GM12878 (cell line): ENCODE measurements at regions not wholly inside any gene's neighbourhood (a gene's known extent, or its start where the extent isn't known, plus 50 kb on each side); places are given as distances from the start of the nearest gene placed in this dataset.

Source experiments
- ATAC-seq: fragments of 200-7000 bp; cut with Tn5 transposase; 3 replicates; pipeline ENCODE4 v1.9.1; 2020; ENCODE audit warnings: mild to moderate bottlenecking, moderate library complexity
- BruUV-seq: library from RNA; stranded (reverse); fragments of 400-500 nt; replicated peaks from 2 replicates; lab custom pipeline; 2021; lab: Mats Ljungman, UMichigan
- CTCF ChIA-PET: fragments of 300-600 bp; sonication (Branson Sonifier 250); formaldehyde crosslinking; extraction: SDS; loops from one replicate; lab custom pipeline; 2021; ENCODE audit warnings: inconsistent platforms; lab: Yijun Ruan, JAX
- POLR2A ChIA-PET: fragments of 350-600 bp; formaldehyde crosslinking; extraction: SDS; loops from one replicate; lab custom pipeline; 2021; ENCODE audit warnings: inconsistent platforms; lab: Charles Lee
- RAD21 ChIA-PET: fragments of 300-600 bp; sonication (Branson Sonifier 250); formaldehyde crosslinking; loops from one replicate; lab custom pipeline; 2023; ENCODE audit warnings: antibody characterized with exemption; ENCODE audit not compliant: unreplicated experiment; lab: Charles Lee
- SMC1A ChIA-PET: fragments of 300-600 bp; sonication (Branson Sonifier 250); formaldehyde crosslinking; loops from one replicate; lab custom pipeline; 2023; ENCODE audit not compliant: unreplicated experiment, uncharacterized antibody; lab: Charles Lee
- DNase-seq: peaks from one replicate; pipeline ENCODE4 v3.0.0-alpha.2; 2011; ENCODE audit warnings: low read depth, low spot score
- FAIRE-seq: peaks from 3 replicates; lab custom pipeline; 2011; peaks lifted over from hg19 to GRCh38; lab: Jason Lieb, UNC
- H2AFZ ChIP-seq: 2 replicates; pipeline ENCODE4 v1.6.0; 2011; ENCODE audit warnings: low read depth, low read length, control low read depth; ENCODE audit not compliant: control insufficient read depth
- H3K27ac ChIP-seq: 2 replicates; pipeline ENCODE4 v1.5.1; 2011; ENCODE audit warnings: control low read depth; ENCODE audit not compliant: control insufficient read depth, insufficient read depth
- H3K27me3 ChIP-seq, 2 experiments: replicated peaks in 1 of 2; 2 replicates each; pipeline versions ENCODE4 v1.6.0 to v1.6.1; 2011; ENCODE audit warnings: low read length in 1 of 2; ENCODE audit not compliant: control insufficient read depth in 2 of 2, insufficient read depth in 2 of 2
- H3K36me3 ChIP-seq, 2 experiments: 2 replicates each; pipeline ENCODE4 v1.5.1; 2011; ENCODE audit warnings: low read length in 1 of 2; ENCODE audit not compliant: control insufficient read depth in 2 of 2, insufficient read depth in 2 of 2
- H3K4me1 ChIP-seq: 2 replicates; pipeline ENCODE4 v1.6.1; 2011; ENCODE audit warnings: mild to moderate bottlenecking, low read length, moderate library complexity, mixed read lengths; ENCODE audit not compliant: control insufficient read depth, insufficient read depth
- H3K4me2 ChIP-seq: 2 replicates; pipeline ENCODE4 v1.6.0; 2011; ENCODE audit warnings: control low read depth; ENCODE audit not compliant: control insufficient read depth, insufficient read depth
- H3K4me3 ChIP-seq: fragments of 200-600 bp; sonication (generic); 2 replicates; pipeline ENCODE4 v1.5.1; 2016
- H3K79me2 ChIP-seq: 2 replicates; pipeline ENCODE4 v1.6.0; 2011; ENCODE audit warnings: low read length; ENCODE audit not compliant: control insufficient read depth, insufficient read depth
- H3K9ac ChIP-seq: 2 replicates; pipeline ENCODE4 v1.8.0; 2011; ENCODE audit warnings: low read length, control low read depth, mixed read lengths; ENCODE audit not compliant: control insufficient read depth, insufficient read depth
- H3K9me3 ChIP-seq: replicated peaks from 3 replicates; pipeline ENCODE4 v1.5.1; 2011; ENCODE audit warnings: mild to moderate bottlenecking, low read length; ENCODE audit not compliant: control insufficient read depth, insufficient read depth
- H4K20me1 ChIP-seq: 2 replicates; pipeline ENCODE4 v1.6.0; 2011; ENCODE audit not compliant: control insufficient read depth, insufficient read depth
- CHD1 ChIP-seq: IDR thresholded peaks from 2 replicates; pipeline ENCODE4 v1.6.1; 2012; ENCODE audit warnings: low read depth, low read length, improper control_type of control experiment
- CUX1 ChIP-seq: IDR thresholded peaks from 2 replicates; pipeline ENCODE4 v1.6.1; 2012; ENCODE audit warnings: improper control_type of control experiment, low read depth, low read length; ENCODE audit not compliant: insufficient replicate concordance
- E2F8 ChIP-seq: fragments of 450-650 bp; IDR thresholded peaks from 2 replicates; pipeline ENCODE4 v1.6.1; 2018; ENCODE audit warnings: mild to moderate bottlenecking, low read depth, moderate library complexity; ENCODE audit not compliant: partially characterized antibody
- ESRRA ChIP-seq: IDR thresholded peaks from 2 replicates; pipeline ENCODE4 v1.6.1; 2012; ENCODE audit warnings: mild to moderate bottlenecking, low read length, improper control_type of control experiment
- GABPA ChIP-seq: IDR thresholded peaks from 2 replicates; pipeline ENCODE4 v1.6.1; 2014; ENCODE audit warnings: antibody characterized with exemption, low read depth, mild to moderate bottlenecking, inconsistent platforms
- IRF3 ChIP-seq: fragments of 450-650 bp; IDR thresholded peaks from 2 replicates; pipeline ENCODE4 v1.6.1; 2014; ENCODE audit warnings: mild to moderate bottlenecking
- MLLT1 ChIP-seq: fragments of 450-650 bp; IDR thresholded peaks from 2 replicates; pipeline ENCODE4 v1.6.1; 2016; ENCODE audit warnings: mild to moderate bottlenecking
- RELA ChIP-seq: fragments of 450-650 bp; IDR thresholded peaks from 2 replicates; pipeline ENCODE4 v1.8.0; 2014; ENCODE audit warnings: borderline replicate concordance; ENCODE audit not compliant: partially characterized antibody
- SMAD5 ChIP-seq: IDR thresholded peaks from 2 replicates; pipeline ENCODE4 v1.6.1; 2016; ENCODE audit warnings: antibody characterized with exemption, low read depth
- SRF ChIP-seq, 2 experiments: IDR thresholded peaks; 2 replicates each; pipeline ENCODE4 v1.6.1; 2011; ENCODE audit warnings: low read depth in 2 of 2, low read length in 2 of 2, mild to moderate bottlenecking in 1 of 2, moderate library complexity in 1 of 2
- TCF12 ChIP-seq: IDR thresholded peaks from 2 replicates; pipeline ENCODE4 v1.6.1; 2011; ENCODE audit warnings: low read depth, mild to moderate bottlenecking, low read length
- WGBS: methylation state at CpG from one replicate; pipeline ENCODE4 v1.1.6; 2016; ENCODE audit warnings: low lambda C conversion rate; ENCODE audit not compliant: insufficient replicate concordance, insufficient coverage; ENCODE audit errors: missing lambda C conversion rate; 5-methylcytosine and 5-hydroxymethylcytosine counted together
- in situ Hi-C: fragments of 300-500 bp; cut with MboI; formaldehyde crosslinking; loops from 9 replicates; pipeline ENCODE4 v1.14.3; 2018; ENCODE audit warnings: mixed read lengths
- intact Hi-C: fragments of 100-400 bp; cut with micrococcal nuclease; formaldehyde crosslinking; loops from one replicate; pipeline ENCODE4 v1.14.2; 2022; ENCODE audit not compliant: unreplicated experiment

GRCh38 chr5:29203049-29203448 is 1990.4 kb upstream of the CDH6 start (continued):
- no peak for TF ChIP-seq MLLT1
- TF ChIP-seq, all 136 proteins: peak for 0

GRCh38 chr5:29197631-29198454 is 1995.6 kb upstream of the CDH6 start:
- no TSS peak for BruUV-seq
- WGBS: 3% methylated on average over 2 of the region's 2 CpGs
- Histone ChIP-seq H4K20me1 (no peaks in the 10 kb centered on the region), H2AFZ (no peak overlapping the region), H3K9me3 (no peaks in the 10 kb centered on the region), H3K4me1 (no peaks in the 10 kb centered on the region), H3K79me2 (no peaks in the 10 kb centered on the region), H3K4me3 (no peak overlapping the region), H3K4me2 (no peak overlapping the region), H3K27ac (no peak overlapping the region), H3K9ac (no peak overlapping the region), H3K36me3 (no peaks in the 10 kb centered on the region), H3K27me3 (no peaks in the 10 kb centered on the region)
- POLR2A ChIA-PET: no interaction called here
- no peak for DNase-seq
- ATAC-seq: no peak
- SMC1A ChIA-PET: interaction anchor here (0.8 kb wide), 1 partner anchor 12 kb away, joined by 3 read pairs; no protein-coding TSS in a partner anchor
- RAD21 ChIA-PET: no interaction called here
- in situ Hi-C loops (no loop called here), intact Hi-C loops (no loop called here)
- no peak for FAIRE-seq
- CTCF ChIA-PET: interaction anchor here (0.6 kb wide), 1 partner anchor 96 kb away, joined by 3 read pairs; no protein-coding TSS in a partner anchor
- no peak for TF ChIP-seq SRF (IDR thresholded peaks at IDR 0.05; ENCODE audit: low read depth in 2 of 2, low read length in 2 of 2)
- no peak for TF ChIP-seq TCF12
- TF ChIP-seq RELA: no peak
- TF ChIP-seq GABPA: no peak
- no peak for TF ChIP-seq E2F8
- TF ChIP-seq IRF3: no peak
- TF ChIP-seq CHD1: no peak
- no peak for TF ChIP-seq CUX1
- no peak for TF ChIP-seq SMAD5
- no peak for TF ChIP-seq ESRRA
